Hepatocyte (in vitro differentiated cells): ENCODE measurements at regions not wholly inside any gene's neighbourhood (a gene's known extent, or its start where the extent isn't known, plus 50 kb on each side); places are given as distances from the start of the nearest gene placed in this dataset.

Experiments
- DNase-seq: peaks from one replicate; pipeline ENCODE4 v3.0.0-alpha.2; 2016; ENCODE audit warnings: low spot score
- H2AFZ ChIP-seq: fragments of 200-600 bp; sonication (generic); 2 replicates; pipeline ENCODE4 v1.6.0; 2016; ENCODE audit warnings: antibody characterized with exemption, mild to moderate bottlenecking
- H3K27ac ChIP-seq: fragments of 200-600 bp; sonication (generic); 2 replicates; pipeline ENCODE4 v1.5.1; 2016; ENCODE audit warnings: mild to moderate bottlenecking
- H3K27me3 ChIP-seq: fragments of 200-600 bp; sonication (generic); 2 replicates; pipeline ENCODE4 v1.6.1; 2016
- H3K36me3 ChIP-seq: fragments of 200-600 bp; sonication (generic); replicated peaks from 2 replicates; pipeline ENCODE4 v1.5.1; 2016; ENCODE audit warnings: low read depth; ENCODE audit not compliant: insufficient read depth
- H3K4me1 ChIP-seq: fragments of 200-600 bp; sonication (generic); 2 replicates; pipeline ENCODE4 v1.5.1; 2016; ENCODE audit warnings: mild to moderate bottlenecking, moderate library complexity; ENCODE audit not compliant: insufficient read depth
- H3K4me2 ChIP-seq: fragments of 200-600 bp; sonication (generic); 2 replicates; pipeline ENCODE4 v1.6.0; 2016
- H3K4me3 ChIP-seq: fragments of 200-600 bp; sonication (generic); 2 replicates; pipeline ENCODE4 v1.5.1; 2016; ENCODE audit warnings: mild to moderate bottlenecking
- H3K79me2 ChIP-seq: fragments of 200-600 bp; sonication (generic); 2 replicates; pipeline ENCODE4 v1.6.0; 2017; ENCODE audit warnings: mild to moderate bottlenecking
- H3K9me2 ChIP-seq: fragments of 200-600 bp; sonication (generic); replicated peaks from 2 replicates; pipeline ENCODE4 v1.6.0; 2017; ENCODE audit warnings: mild to moderate bottlenecking; ENCODE audit not compliant: insufficient read depth
- H3K9me3 ChIP-seq: fragments of 200-600 bp; sonication (generic); 2 replicates; pipeline ENCODE4 v1.5.1; 2016; ENCODE audit warnings: low read depth, mild to moderate bottlenecking
- H4K20me1 ChIP-seq: fragments of 200-600 bp; sonication (generic); 2 replicates; pipeline ENCODE4 v1.6.0; 2016; ENCODE audit warnings: mild to moderate bottlenecking; ENCODE audit not compliant: insufficient read depth, poor library complexity, severe bottlenecking
- CTCF ChIP-seq: fragments of 200-600 bp; sonication (generic); IDR thresholded peaks from 2 replicates; pipeline ENCODE4 v1.5.1; 2016; ENCODE audit warnings: antibody characterized with exemption, mild to moderate bottlenecking; ENCODE audit not compliant: poor library complexity
- EZH2 ChIP-seq: fragments of 200-600 bp; sonication (generic); IDR thresholded peaks from 2 replicates; pipeline ENCODE4 v1.6.1; 2016; ENCODE audit warnings: antibody characterized with exemption, mild to moderate bottlenecking, borderline replicate concordance
- EZH2phosphoT487 ChIP-seq: fragments of 200-600 bp; sonication (generic); IDR thresholded peaks from one replicate; pipeline ENCODE4 v1.6.1; 2018; ENCODE audit warnings: antibody characterized with exemption, mild to moderate bottlenecking, low read depth, moderate library complexity; ENCODE audit not compliant: unreplicated experiment, severe bottlenecking
- WGBS: methylation state at CpG from one replicate; pipeline ENCODE4 v1.1.6; 2016; ENCODE audit warnings: low lambda C conversion rate; ENCODE audit errors: missing lambda C conversion rate; 5-methylcytosine and 5-hydroxymethylcytosine counted together

DNA sequence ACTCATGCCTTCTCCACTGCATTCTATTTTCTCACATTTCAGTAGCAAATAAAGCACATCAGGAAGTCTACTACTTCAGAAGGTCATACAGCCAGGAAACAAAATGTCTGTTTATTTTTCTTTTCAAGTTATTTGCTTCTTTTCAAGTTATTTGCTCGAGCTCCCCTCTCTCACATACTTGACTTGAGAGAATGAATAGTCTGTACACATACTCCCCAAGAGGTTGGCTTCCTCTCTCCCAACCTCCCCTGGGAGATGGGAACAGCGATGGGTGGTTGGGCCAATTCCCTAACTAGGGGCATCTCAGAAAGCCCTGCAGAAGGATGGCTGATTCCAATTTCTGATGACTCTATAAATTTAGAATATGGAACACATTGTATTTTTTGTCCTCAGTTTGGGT lies 64.7 kb upstream of the PTPN13 start:
- Histone ChIP-seq H3K27ac (no peak overlapping the region), H3K9me3 (no peaks in the 10 kb centered on the region), H3K4me1 (no peaks in the 10 kb centered on the region), H3K4me2 (no peak overlapping the region), H3K27me3 (no peaks in the 10 kb centered on the region), H2AFZ (no peak overlapping the region), H3K36me3 (no peaks in the 10 kb centered on the region), H3K9me2 (no peaks in the 10 kb centered on the region), H3K4me3 (no peak overlapping the region), H3K79me2 (no peaks in the 10 kb centered on the region), H4K20me1 (no peaks in the 10 kb centered on the region)
- TF ChIP-seq EZH2phosphoT487: no peak
- TF ChIP-seq CTCF: no peak
- TF ChIP-seq EZH2: no peak
- no peak for DNase-seq
- WGBS: 65% methylated on average over 2 of the region's 2 CpGs

DNA sequence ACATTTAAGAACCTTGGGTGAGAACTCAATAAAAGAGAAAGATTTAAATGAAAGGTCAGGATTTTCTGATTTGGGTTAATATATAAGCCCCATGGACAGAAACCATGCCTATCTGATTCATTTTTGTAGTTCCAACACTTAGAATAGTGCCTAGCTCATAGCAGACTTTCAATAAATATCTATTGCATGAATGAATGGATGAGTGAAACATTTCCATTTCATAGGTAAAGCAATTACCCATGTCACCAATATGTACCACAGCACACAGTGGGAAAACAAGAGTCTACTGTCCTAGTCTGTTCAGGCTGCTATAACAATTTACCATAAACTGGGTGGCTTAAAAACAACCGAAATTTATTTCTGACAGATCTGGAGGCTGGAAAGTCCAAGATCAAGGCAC lies 63.9 kb upstream of the PTPN13 start:
- H3K9me3 ChIP-seq: no peaks in the 10 kb centered on the region
- no peak for DNase-seq
- H3K4me1 ChIP-seq: no peaks in the 10 kb centered on the region
- H3K79me2 ChIP-seq: no peaks in the 10 kb centered on the region
- H3K4me2 ChIP-seq: no peak overlapping the region
- H3K27me3 ChIP-seq: no peaks in the 10 kb centered on the region
- no peaks in the 10 kb centered on the region for H3K9me2 ChIP-seq
- 86% methylated on average over 1 of the region's 1 CpG for WGBS
- no peak for TF ChIP-seq CTCF
- TF ChIP-seq EZH2phosphoT487: no peak
- TF ChIP-seq EZH2: no peak
- no peak overlapping the region for H3K27ac ChIP-seq
- H3K36me3 ChIP-seq: no peaks in the 10 kb centered on the region
- H2AFZ ChIP-seq: no peak overlapping the region
- no peaks in the 10 kb centered on the region for H4K20me1 ChIP-seq
- H3K4me3 ChIP-seq: no peak overlapping the region

GRCh38 chr4:86531440-86531839 lies 62.7 kb upstream of the PTPN13 start:
- H2AFZ ChIP-seq: no peak overlapping the region
- H3K4me1 ChIP-seq: no peaks in the 10 kb centered on the region
- H3K27me3 ChIP-seq: no peaks in the 10 kb centered on the region
- H3K79me2 ChIP-seq: no peaks in the 10 kb centered on the region
- no peak overlapping the region for H3K4me3 ChIP-seq
- H3K27ac ChIP-seq: no peak overlapping the region
- no peak for DNase-seq
- no peaks in the 10 kb centered on the region for H3K9me3 ChIP-seq
- TF ChIP-seq CTCF (no peak), EZH2phosphoT487 (no peak), EZH2 (no peak)
- H4K20me1 ChIP-seq: no peaks in the 10 kb centered on the region
- no peaks in the 10 kb centered on the region for H3K9me2 ChIP-seq
- 85% methylated on average over 2 of the region's 2 CpGs for WGBS
- H3K36me3 ChIP-seq: no peaks in the 10 kb centered on the region
- no peak overlapping the region for H3K4me2 ChIP-seq

GRCh38 chr4:86532851-86533250 lies 61.3 kb upstream of the PTPN13 start:
- no peak overlapping the region for H3K4me3 ChIP-seq
- no peak for TF ChIP-seq EZH2phosphoT487
- TF ChIP-seq CTCF: no peak
- TF ChIP-seq EZH2: no peak
- 93% methylated on average over 1 of the region's 1 CpG for WGBS
- H3K27ac ChIP-seq: no peak overlapping the region
- no peaks in the 10 kb centered on the region for H3K79me2 ChIP-seq
- H3K27me3 ChIP-seq: no peaks in the 10 kb centered on the region
- no peaks in the 10 kb centered on the region for H3K9me3 ChIP-seq
- no peak for DNase-seq
- H4K20me1 ChIP-seq: no peaks in the 10 kb centered on the region
- H3K36me3 ChIP-seq: no peaks in the 10 kb centered on the region
- no peaks in the 10 kb centered on the region for H3K4me1 ChIP-seq
- no peak overlapping the region for H2AFZ ChIP-seq
- no peaks in the 10 kb centered on the region for H3K9me2 ChIP-seq
- H3K4me2 ChIP-seq: no peak overlapping the region
